SK-N-SH treated with all-trans-retinoic acid at 6 μM for 48 hours (cell line): ENCODE measurements at regions not wholly inside any gene's neighbourhood (a gene's known extent, or its start where the extent isn't known, plus 50 kb on each side); places are given as distances from the start of the nearest gene placed in this dataset.

Source experiments
- ATAC-seq: fragments of 200-7000 bp; cut with Tn5 transposase; 3 replicates; pipeline ENCODE4 v1.9.1; 2020; ENCODE audit warnings: mild to moderate bottlenecking, moderate library complexity
- ARNTL ChIP-seq: fragments of 450-650 bp; formaldehyde crosslinking; IDR thresholded peaks from 2 replicates; pipeline ENCODE4 v1.5.0; 2020; ENCODE audit warnings: low read depth, mild to moderate bottlenecking, moderate library complexity, borderline replicate concordance
- BACH2 ChIP-seq: fragments of 250-450 bp; sonication (Bioruptor Pico); IDR thresholded peaks from 2 replicates; pipeline ENCODE4 v1.9.0; 2021; ENCODE audit warnings: mild to moderate bottlenecking, borderline replicate concordance
- CREB5 ChIP-seq: fragments of 250-450 bp; sonication (Bioruptor Pico); IDR thresholded peaks from 2 replicates; pipeline ENCODE4 v1.5.1; 2020; ENCODE audit warnings: low read depth, mild to moderate bottlenecking, moderate library complexity
- CSDC2 ChIP-seq: fragments of 250-450 bp; sonication (Bioruptor Pico); IDR thresholded peaks from 2 replicates; pipeline ENCODE4 v1.5.0; 2020; ENCODE audit warnings: mild to moderate bottlenecking, moderate library complexity
- CSRNP3 ChIP-seq: fragments of 250-450 bp; sonication (Bioruptor Pico); IDR thresholded peaks from 2 replicates; pipeline ENCODE4 v1.5.1; 2021; ENCODE audit warnings: mild to moderate bottlenecking, moderate library complexity
- ESRRG ChIP-seq: fragments of 250-450 bp; sonication (Bioruptor Pico); IDR thresholded peaks from 2 replicates; pipeline ENCODE4 v1.6.1; 2021; ENCODE audit warnings: mild to moderate bottlenecking
- GLIS3 ChIP-seq: fragments of 250-450 bp; sonication (Bioruptor Pico); IDR thresholded peaks from 2 replicates; pipeline ENCODE4 v1.5.0; 2020; ENCODE audit warnings: mild to moderate bottlenecking, moderate library complexity
- OSR1 ChIP-seq: fragments of 250-450 bp; sonication (Bioruptor Pico); IDR thresholded peaks from 2 replicates; pipeline ENCODE4 v1.8.0; 2022; ENCODE audit warnings: moderate library complexity, mild to moderate bottlenecking, inconsistent platforms
- PATZ1 ChIP-seq: fragments of 250-450 bp; sonication (Bioruptor Pico); IDR thresholded peaks from 2 replicates; pipeline ENCODE4 v1.8.0; 2020; ENCODE audit warnings: mild to moderate bottlenecking, moderate library complexity, borderline replicate concordance
- POU6F1 ChIP-seq: fragments of 250-450 bp; sonication (Bioruptor Pico); IDR thresholded peaks from 2 replicates; pipeline ENCODE4 v1.8.0; 2021; ENCODE audit warnings: low read depth, mild to moderate bottlenecking, moderate library complexity, borderline replicate concordance
- PPARA ChIP-seq: fragments of 250-450 bp; sonication (Bioruptor Pico); IDR thresholded peaks from 2 replicates; pipeline ENCODE4 v1.5.0; 2020; ENCODE audit warnings: mild to moderate bottlenecking, borderline replicate concordance
- RARB ChIP-seq: fragments of 250-450 bp; sonication (Bioruptor Pico); IDR thresholded peaks from 2 replicates; pipeline ENCODE4 v1.8.0; 2021; ENCODE audit warnings: mild to moderate bottlenecking, moderate library complexity
- SNAI2 ChIP-seq: fragments of 250-450 bp; sonication (Bioruptor Pico); IDR thresholded peaks from 2 replicates; pipeline ENCODE4 v1.5.0; 2020; ENCODE audit warnings: mild to moderate bottlenecking, moderate library complexity
- TCF4 ChIP-seq: fragments of 250-450 bp; sonication (Bioruptor Pico); IDR thresholded peaks from 2 replicates; pipeline ENCODE4 v1.8.0; 2021; ENCODE audit warnings: mild to moderate bottlenecking, moderate library complexity, borderline replicate concordance
- TOX ChIP-seq: fragments of 250-450 bp; sonication (Bioruptor Pico); IDR thresholded peaks from 2 replicates; pipeline ENCODE4 v1.8.0; 2021; ENCODE audit warnings: mild to moderate bottlenecking, moderate library complexity, borderline replicate concordance
- TSHZ2 ChIP-seq: fragments of 250-450 bp; sonication (Bioruptor Pico); IDR thresholded peaks from 2 replicates; pipeline ENCODE4 v1.5.0; 2020; ENCODE audit warnings: mild to moderate bottlenecking, moderate library complexity
- ZC3H10 ChIP-seq: fragments of 250-450 bp; sonication (Bioruptor Pico); IDR thresholded peaks from 2 replicates; pipeline ENCODE4 v1.5.1; 2021; ENCODE audit warnings: mild to moderate bottlenecking, moderate library complexity
- ZFP3 ChIP-seq: fragments of 250-450 bp; sonication (Bioruptor Pico); IDR thresholded peaks from 2 replicates; pipeline ENCODE4 v1.5.0; 2020; ENCODE audit warnings: mild to moderate bottlenecking, moderate library complexity
- ZFP30 ChIP-seq: fragments of 450-650 bp; formaldehyde crosslinking; IDR thresholded peaks from 2 replicates; pipeline ENCODE4 v1.5.0; 2022; ENCODE audit warnings: mild to moderate bottlenecking, moderate library complexity
- ZNF565 ChIP-seq: fragments of 450-650 bp; formaldehyde crosslinking; conservative IDR thresholded peaks from 2 replicates; pipeline ENCODE4 v1.5.0; 2020; ENCODE audit warnings: low read depth, mild to moderate bottlenecking, moderate library complexity
- ZNF70 ChIP-seq: fragments of 450-650 bp; formaldehyde crosslinking; IDR thresholded peaks from 2 replicates; pipeline ENCODE4 v1.5.0; 2020; ENCODE audit warnings: mild to moderate bottlenecking, moderate library complexity
- ZNF8 ChIP-seq: fragments of 450-650 bp; formaldehyde crosslinking; IDR thresholded peaks from 2 replicates; pipeline ENCODE4 v1.5.0; 2020; ENCODE audit warnings: mild to moderate bottlenecking, moderate library complexity

GRCh38 chr17:45705123-45706009, 78.8 kb upstream of the CRHR1 start:
- TF ChIP-seq PPARA (CRISPR knock-in tag) (no peak), TSHZ2 (CRISPR knock-in tag) (no peak), RARB (CRISPR knock-in tag) (no peak), CSDC2 (no peak), SNAI2 (no peak), ESRRG (no peak), PATZ1 (no peak)
- no peak for ATAC-seq

GRCh38 chr17:45706033-45706432, 78.1 kb upstream of the CRHR1 start:
- TF ChIP-seq ZC3H10 (CRISPR knock-in tag) (no peak), ZFP30 (CRISPR knock-in tag) (no peak), CSDC2 (no peak), ARNTL (no peak), ZNF565 (CRISPR knock-in tag) (no peak), GLIS3 (CRISPR knock-in tag) (no peak), ZFP3 (CRISPR knock-in tag) (no peak)
- ATAC-seq: no peak

- no peak for ATAC-seq
- TF ChIP-seq ZNF8 (CRISPR knock-in tag) (no peak), ZNF565 (CRISPR knock-in tag) (no peak), OSR1 (CRISPR knock-in tag) (no peak), TCF4 (CRISPR knock-in tag) (no peak), POU6F1 (CRISPR knock-in tag) (no peak), ZNF70 (CRISPR knock-in tag) (no peak), CREB5 (CRISPR knock-in tag) (no peak), TOX (no peak), SNAI2 (no peak), ZC3H10 (CRISPR knock-in tag) (no peak), BACH2 (CRISPR knock-in tag) (no peak), CSDC2 (no peak), GLIS3 (CRISPR knock-in tag) (no peak), ARNTL (no peak), PATZ1 (no peak), ZFP3 (CRISPR knock-in tag) (no peak), ESRRG (no peak), CSRNP3 (no peak)
These were observed 75.3 kb upstream of the CRHR1 start for GRCh38 chr17:45708707-45709290.
